T1000 (cell line): ENCODE measurements at regions not wholly inside any gene's neighbourhood (a gene's known extent, or its start where the extent isn't known, plus 50 kb on each side); places are given as distances from the start of the nearest gene placed in this dataset.

ENCODE experiments used
- DNase-seq: peaks from one replicate; lab custom pipeline; 2025; ENCODE audit warnings: mixed read lengths; lab: John Stamatoyannopoulos, UW

DNA sequence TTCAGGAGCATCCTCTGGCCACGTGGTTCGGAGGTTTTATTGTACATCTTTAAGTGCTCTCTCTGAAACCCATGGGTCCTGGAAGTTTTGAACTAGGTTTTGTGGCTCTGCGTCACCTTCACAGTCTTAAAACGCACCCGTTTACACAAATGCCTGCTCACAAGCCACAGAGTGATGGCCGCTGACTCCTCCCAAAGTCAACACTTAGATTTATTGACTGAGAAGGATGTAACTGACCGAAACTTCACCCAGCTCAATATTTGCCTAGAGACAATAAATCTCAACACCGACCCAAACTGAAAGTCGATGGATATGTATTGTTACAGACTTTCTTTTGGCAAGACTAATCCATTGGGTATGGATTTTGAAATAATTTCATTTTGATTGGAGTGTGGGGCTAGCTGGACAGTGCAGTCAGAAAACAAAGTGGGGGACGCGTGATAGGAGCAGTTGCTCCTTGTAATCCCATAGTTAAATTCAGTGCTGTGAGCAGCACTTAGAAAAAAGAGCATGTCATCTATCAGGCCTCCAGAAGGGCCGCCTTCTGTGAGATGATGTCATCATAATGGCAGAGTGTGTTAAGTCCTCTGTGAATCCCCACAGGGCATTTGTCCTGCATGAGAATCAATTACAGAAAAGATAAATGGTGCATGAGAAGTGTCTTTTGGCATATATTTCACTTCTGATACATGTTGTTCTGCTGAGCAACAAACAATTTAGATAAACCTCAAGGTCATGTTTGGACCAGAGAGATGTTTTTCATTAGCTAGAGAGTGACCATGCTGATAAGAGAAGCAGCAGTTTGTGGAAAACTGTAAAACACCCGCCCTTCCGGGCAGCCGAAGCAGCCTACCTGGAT lies 183.7 kb downstream of the INO80D start:
- no peak for DNase-seq

- DNase-seq, result no peak
These were observed 184.5 kb downstream of the INO80D start for GRCh38 chr2:205901491-205901890.

GRCh38 chr2:205898744-205899143 lies 187.2 kb downstream of the INO80D start:
- no peak for DNase-seq

GRCh38 chr2:205895981-205896655 lies 189.9 kb downstream of the INO80D start:
- no peak for DNase-seq

DNA sequence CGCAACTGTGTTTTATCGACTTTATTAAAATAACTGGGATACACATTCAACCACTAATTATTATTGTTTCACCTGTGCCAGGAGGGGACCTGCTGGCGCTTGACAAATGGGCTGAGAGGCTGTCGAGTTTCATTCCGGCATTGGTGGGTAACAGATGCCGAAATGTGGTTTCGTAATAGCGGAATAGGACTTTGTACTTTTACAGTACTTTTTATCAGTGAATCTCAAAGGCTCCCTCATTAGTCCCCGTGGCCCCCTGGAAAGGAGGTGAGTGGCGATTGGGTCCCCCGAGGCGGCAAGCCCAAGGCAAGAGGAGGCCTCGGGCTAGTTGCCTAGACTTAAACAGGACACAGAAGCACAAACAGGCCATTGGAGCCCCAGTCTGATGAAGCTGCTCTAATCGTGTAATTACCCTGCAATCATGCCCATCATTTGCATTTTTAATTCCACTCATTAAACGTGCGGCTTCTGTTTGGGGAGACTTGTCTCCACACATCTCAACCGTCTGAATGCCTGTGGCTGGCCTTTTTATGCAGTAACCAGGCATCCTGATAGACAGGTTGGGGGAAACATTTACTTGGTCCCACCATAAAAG lies 193.2 kb downstream of the INO80D start:
- no peak for DNase-seq

GRCh38 chr2:205892251-205892655 lies 193.7 kb downstream of the INO80D start:
- no peak for DNase-seq

- DNase-seq, result no peak
These were observed 196.9 kb downstream of the INO80D start for GRCh38 chr2:205889114-205889513.

- DNase-seq, result no peak
These were observed 198.3 kb downstream of the INO80D start for GRCh38 chr2:205887637-205888036.

GRCh38 chr2:205885492-205886099 lies 200.4 kb downstream of the INO80D start:
- DNase-seq, result peak; percentile 18

GRCh38 chr2:205883965-205884364 lies 201.7 kb downstream of the NRP2 start:
- no peak for DNase-seq

- no peak for DNase-seq
These were observed 200.6 kb downstream of the NRP2 start for GRCh38 chr2:205882806-205883425.

- DNase-seq, result no peak
These were observed 197.7 kb downstream of the NRP2 start for GRCh38 chr2:205880048-205880447.

DNA sequence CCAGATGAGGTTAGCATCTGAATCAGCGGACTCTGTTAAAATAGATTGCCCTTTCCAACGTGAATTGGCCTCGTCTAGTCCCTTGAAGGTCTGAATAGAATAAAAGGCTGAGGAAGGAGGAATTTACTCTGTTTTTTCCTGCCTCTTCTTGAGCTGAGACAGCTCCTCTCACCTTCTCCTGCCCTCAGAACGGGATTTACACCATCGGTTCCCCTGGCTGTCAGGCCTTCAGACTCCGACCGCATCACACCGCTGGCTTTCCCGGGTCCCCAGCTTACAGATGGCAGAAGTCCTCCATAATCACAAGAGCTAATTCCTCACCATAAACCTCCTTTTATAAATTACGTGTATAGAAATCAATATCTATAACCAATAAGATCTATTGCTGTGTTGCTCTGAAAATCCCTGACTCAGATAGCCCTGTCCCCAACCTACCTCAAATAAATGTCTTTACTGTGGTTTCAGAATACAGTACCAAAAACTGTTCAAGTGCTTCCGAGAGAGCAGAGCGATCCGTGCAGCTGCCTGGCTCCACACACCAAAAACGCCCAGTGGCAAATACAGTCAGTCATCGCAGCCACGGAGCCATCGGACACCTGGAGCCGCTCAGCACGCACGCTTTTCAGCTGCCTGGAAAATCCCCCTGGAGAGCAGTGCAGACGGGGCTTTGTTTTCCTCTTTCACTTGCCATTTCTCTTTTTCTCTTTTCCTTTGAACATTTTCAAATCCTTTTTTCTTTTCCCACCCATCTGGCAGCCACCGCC lies 196.9 kb downstream of the NRP2 start:
- no peak for DNase-seq

DNA sequence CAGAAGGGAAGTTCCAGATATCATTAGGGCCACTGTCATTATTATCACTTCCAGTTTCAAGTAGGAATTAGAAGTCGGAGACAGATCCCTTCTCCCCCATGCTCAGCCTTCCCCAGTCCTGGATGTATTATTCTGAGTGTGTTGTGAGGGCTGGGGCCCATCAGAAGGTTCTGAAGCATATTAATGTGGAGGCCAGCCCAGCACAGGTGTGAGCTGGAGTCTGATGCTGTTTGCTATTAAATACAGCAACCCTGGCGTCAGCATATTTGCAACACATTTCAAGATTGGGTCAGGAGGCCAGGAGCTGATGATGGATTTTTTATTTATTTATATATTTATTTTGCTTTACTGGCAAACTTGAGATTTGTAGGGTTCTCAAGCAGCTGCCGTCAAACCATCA lies 195.2 kb downstream of the NRP2 start:
- DNase-seq, result no peak

DNA sequence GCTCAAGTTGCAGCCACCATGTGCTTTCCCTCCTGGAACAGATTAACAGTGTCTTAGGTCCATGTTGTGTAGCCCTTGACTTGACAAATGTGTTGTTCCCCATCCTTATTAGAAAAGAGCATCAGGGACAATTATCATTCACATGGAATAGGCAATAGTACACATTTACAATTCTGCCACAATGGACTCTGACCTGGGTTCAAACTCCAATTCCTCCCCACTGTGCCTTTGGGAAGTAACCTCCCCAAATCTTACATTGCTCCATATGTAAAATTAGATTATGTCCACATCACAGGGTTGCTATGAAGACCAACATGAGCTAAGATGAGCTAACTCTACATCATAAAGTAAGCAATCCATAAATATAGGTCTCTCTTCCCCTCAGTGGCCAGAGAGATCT lies 193.8 kb downstream of the NRP2 start:
- DNase-seq, result no peak

- DNase-seq, result no peak
These were observed 190.4 kb downstream of the NRP2 start for GRCh38 chr2:205872716-205873115.

DNA sequence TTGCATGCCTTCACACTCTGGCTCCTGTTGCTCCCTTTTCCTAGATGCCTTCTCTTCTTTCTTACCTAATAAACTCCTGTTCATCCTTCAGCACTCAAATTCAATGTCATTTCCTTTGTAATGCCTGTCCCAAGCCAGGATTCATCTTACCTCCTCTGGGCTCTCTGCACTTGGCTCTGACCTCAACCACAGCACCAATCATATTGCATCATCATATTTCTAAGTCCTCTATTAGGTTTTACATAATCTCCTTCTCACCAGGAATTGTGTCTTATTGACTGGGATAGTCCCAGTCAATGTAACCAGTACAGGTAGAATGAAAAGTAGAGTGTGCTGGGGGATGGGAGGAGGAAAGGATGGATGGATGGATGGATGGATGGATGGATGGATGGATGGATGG lies 187.1 kb downstream of the NRP2 start:
- DNase-seq, result no peak

GRCh38 chr2:205868773-205869333 lies 186.6 kb downstream of the NRP2 start:
- DNase-seq, result no peak

GRCh38 chr2:205868053-205868452 lies 185.8 kb downstream of the NRP2 start:
- no peak for DNase-seq

DNA sequence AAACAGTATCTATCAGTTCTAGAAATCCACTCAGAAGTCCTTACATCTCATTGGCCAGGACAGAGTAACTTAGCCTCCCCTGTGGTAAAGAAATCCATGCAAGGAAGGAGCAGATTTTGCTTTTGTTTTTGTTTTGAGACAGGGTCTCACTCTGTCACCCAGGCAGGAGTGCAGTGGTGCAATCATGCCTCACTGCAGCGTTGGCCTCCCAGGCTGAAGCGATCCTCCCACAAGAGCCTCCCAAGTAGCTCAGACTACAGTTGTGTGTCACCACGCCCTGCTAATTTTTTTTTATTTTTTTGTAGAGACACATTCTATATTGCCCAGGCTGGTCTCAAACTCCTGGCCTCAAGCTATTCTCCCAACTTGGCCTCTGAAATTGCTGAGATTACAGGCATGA lies 185.1 kb downstream of the NRP2 start:
- no peak for DNase-seq

DNA sequence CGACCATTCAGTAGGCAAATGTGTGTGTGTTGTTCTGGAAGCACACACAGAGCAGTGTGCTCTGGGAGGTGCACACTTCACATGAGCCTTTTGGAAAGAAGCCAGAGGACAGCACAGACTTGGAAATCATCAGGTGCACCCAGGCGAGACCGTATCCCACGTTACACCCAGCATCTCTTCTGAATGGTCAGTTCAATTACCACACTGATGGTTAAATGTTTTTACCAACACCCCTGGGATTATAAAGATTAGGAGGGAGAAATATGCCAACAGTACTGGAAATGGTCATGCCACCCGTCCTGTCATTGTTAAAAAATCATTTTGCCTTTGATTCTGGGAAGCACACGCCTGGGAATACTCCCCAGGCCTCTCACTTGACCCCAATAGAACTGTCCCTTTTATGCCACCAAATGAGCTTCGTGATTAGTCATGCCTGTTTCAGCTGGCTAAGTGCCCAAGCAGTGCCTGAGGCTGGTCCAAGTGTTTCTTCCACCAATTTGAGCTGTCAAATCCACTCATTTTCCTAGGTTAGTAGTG lies 183.7 kb downstream of the NRP2 start:
- DNase-seq, result no peak
